Uterus (tissue), 2 donors: ENCODE measurements at regions not wholly inside any gene's neighbourhood (a gene's known extent, or its start where the extent isn't known, plus 50 kb on each side); places are given as distances from the start of the nearest gene placed in this dataset.

Experiments used
- CTCF ChIP-seq, 4 experiments: fragments of 200-600 bp in 2 of 4; fragments of 450-650 bp in 2 of 4; sonication (generic) in 2 of 4; IDR thresholded peaks; one replicate each; pipeline ENCODE4 v1.5.1; 2016 to 2019; ENCODE audit warnings: antibody characterized with exemption in 4 of 4, mild to moderate bottlenecking in 2 of 4, moderate library complexity in 1 of 4
- POLR2A ChIP-seq, 2 donors: fragments of 450-650 bp; IDR thresholded peaks; one replicate each; pipeline ENCODE4 v1.6.1; 2016; ENCODE audit warnings: antibody characterized with exemption in 2 of 2, mild to moderate bottlenecking in 1 of 2, moderate library complexity in 1 of 2

DNA sequence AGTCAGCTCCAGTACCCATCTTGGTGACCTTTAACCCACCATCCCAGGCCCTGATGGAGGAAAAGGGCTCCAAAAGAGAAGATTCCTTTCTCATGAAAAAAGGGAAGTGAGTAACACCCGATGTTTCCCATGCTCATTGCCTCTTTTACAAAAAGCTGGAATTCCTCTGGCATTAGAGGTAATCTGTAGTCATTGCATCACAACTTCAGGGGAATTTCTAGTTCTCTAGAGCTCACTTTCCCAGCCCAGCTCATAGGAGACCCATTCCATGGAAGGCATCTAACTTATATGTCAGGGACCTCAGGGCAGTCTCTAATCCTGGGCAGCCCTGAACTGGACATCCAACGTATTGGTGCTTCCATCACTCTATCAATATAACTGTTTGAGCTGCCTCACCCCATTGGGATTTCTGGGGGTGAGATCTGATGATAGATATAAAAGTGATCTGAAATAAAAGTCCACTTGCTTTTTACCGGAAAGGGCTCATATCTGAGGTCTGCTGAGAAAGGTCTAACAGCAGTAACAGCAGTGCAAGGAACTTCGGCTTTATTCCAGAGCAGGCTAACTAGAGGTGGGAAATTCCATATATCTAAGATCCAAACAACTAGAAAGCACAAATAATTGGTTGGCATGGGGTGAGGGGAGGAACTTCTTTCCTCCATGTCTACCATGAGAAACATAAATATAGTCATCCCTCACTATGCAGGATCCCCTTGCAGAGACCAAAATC lies 106.1 kb downstream of the ETAA1 start:
- no peak for TF ChIP-seq POLR2A (IDR thresholded peaks at IDR 0.05)
- TF ChIP-seq CTCF (IDR thresholded peaks at IDR 0.05) = no peak
